GM12801 (cell line): ENCODE measurements at regions not wholly inside any gene's neighbourhood (a gene's known extent, or its start where the extent isn't known, plus 50 kb on each side); places are given as distances from the start of the nearest gene placed in this dataset.

Source experiments
- CTCF ChIP-seq: IDR thresholded peaks from one replicate; pipeline ENCODE4 v1.5.1; 2011; ENCODE audit warnings: control low read depth; ENCODE audit not compliant: insufficient read length; ENCODE audit errors: extremely low read depth

- no peak for TF ChIP-seq CTCF
Observed at GRCh38 chr5:104494083-104494482, 931.5 kb upstream of the NUDT12 start.

- TF ChIP-seq CTCF, result no peak
Observed at GRCh38 chr5:104472811-104473210, 910.2 kb upstream of the NUDT12 start.

GRCh38 chr5:104456122-104456521 lies 893.5 kb upstream of the NUDT12 start:
- no peak for TF ChIP-seq CTCF

GRCh38 chr5:104452550-104452949 lies 890.0 kb upstream of the NUDT12 start:
- TF ChIP-seq CTCF, result no peak

GRCh38 chr5:104444656-104445055 lies 882.1 kb upstream of the NUDT12 start:
- TF ChIP-seq CTCF, result no peak

- no peak for TF ChIP-seq CTCF
Observed at GRCh38 chr5:104443706-104444105, 881.1 kb upstream of the NUDT12 start.

GRCh38 chr5:104431981-104432380 lies 869.4 kb upstream of the NUDT12 start:
- TF ChIP-seq CTCF, result no peak
